OCI-LY3 (cell line): ENCODE measurements at regions not wholly inside any gene's neighbourhood (a gene's known extent, or its start where the extent isn't known, plus 50 kb on each side); places are given as distances from the start of the nearest gene placed in this dataset.

ENCODE experiments used
- H2AFZ ChIP-seq: fragments of 200-600, 300-600 bp; shearing (Covaris generic); 2 replicates; pipeline ENCODE4 v1.6.0; 2014; ENCODE audit warnings: antibody characterized with exemption, low read depth, low read length
- H3K27ac ChIP-seq: fragments of 200-600, 300-600 bp; sonication (generic); 2 replicates; pipeline ENCODE4 v1.5.1; 2014; ENCODE audit warnings: mild to moderate bottlenecking, low read length, moderate library complexity, mixed read lengths
- H3K27me3 ChIP-seq: fragments of 200-600, 300-600 bp; sonication (generic); 2 replicates; pipeline ENCODE4 v1.6.1; 2014; ENCODE audit warnings: low read depth, low read length, mixed read lengths
- H3K36me3 ChIP-seq: fragments of 200-600, 300-600 bp; sonication (generic); replicated peaks from 2 replicates; pipeline ENCODE3; 2014; ENCODE audit warnings: low read depth, low read length, mixed read lengths
- H3K4me1 ChIP-seq: fragments of 300-600, 200-600 bp; sonication (generic); 2 replicates; pipeline ENCODE4 v1.6.1; 2014; ENCODE audit warnings: low read length, mixed read lengths
- H3K4me2 ChIP-seq: fragments of 200-600, 300-600 bp; sonication (generic); 2 replicates; pipeline ENCODE4 v1.6.1; 2014; ENCODE audit warnings: low read length, mixed read lengths
- H3K4me3 ChIP-seq: fragments of 300-600, 200-600 bp; sonication (generic); 2 replicates; pipeline ENCODE4 v1.5.1; 2014; ENCODE audit warnings: antibody characterized with exemption, mild to moderate bottlenecking, low read length, moderate library complexity
- H3K79me2 ChIP-seq: fragments of 300-600, 200-600 bp; shearing (Covaris generic); 2 replicates; pipeline ENCODE4 v1.6.1; 2014; ENCODE audit warnings: mild to moderate bottlenecking, low read length, mixed read lengths
- H3K9ac ChIP-seq: fragments of 300-600, 200-600 bp; shearing (Covaris generic); 2 replicates; pipeline ENCODE4 v1.6.0; 2014; ENCODE audit warnings: mild to moderate bottlenecking, low read length, moderate library complexity
- H3K9me3 ChIP-seq: fragments of 200-600, 300-600 bp; shearing (Covaris generic); 2 replicates; pipeline ENCODE4 v1.6.1; 2014; ENCODE audit warnings: low read length, mixed read lengths; ENCODE audit not compliant: insufficient read depth
- H4K20me1 ChIP-seq: fragments of 200-600, 300-600 bp; sonication (generic); 2 replicates; pipeline ENCODE4 v1.6.1; 2016; ENCODE audit warnings: low read length, mixed read lengths; ENCODE audit not compliant: insufficient read depth
- EZH2phosphoT487 ChIP-seq: fragments of 200-600 bp; shearing (Covaris generic); IDR thresholded peaks from 2 replicates; pipeline ENCODE4 v1.6.1; 2018; ENCODE audit warnings: antibody characterized with exemption, mixed run types, low read depth
- TF ChIP-seq, protein P1 (sequence below): fragments of 200-600, 300-600 bp; sonication (generic); IDR thresholded peaks from 2 replicates; pipeline ENCODE4 v1.5.1; 2014; ENCODE audit warnings: antibody characterized with exemption, low read length, low read depth

- TF ChIP-seq EZH2phosphoT487 = no peak
- TF ChIP-seq, protein P1, sequence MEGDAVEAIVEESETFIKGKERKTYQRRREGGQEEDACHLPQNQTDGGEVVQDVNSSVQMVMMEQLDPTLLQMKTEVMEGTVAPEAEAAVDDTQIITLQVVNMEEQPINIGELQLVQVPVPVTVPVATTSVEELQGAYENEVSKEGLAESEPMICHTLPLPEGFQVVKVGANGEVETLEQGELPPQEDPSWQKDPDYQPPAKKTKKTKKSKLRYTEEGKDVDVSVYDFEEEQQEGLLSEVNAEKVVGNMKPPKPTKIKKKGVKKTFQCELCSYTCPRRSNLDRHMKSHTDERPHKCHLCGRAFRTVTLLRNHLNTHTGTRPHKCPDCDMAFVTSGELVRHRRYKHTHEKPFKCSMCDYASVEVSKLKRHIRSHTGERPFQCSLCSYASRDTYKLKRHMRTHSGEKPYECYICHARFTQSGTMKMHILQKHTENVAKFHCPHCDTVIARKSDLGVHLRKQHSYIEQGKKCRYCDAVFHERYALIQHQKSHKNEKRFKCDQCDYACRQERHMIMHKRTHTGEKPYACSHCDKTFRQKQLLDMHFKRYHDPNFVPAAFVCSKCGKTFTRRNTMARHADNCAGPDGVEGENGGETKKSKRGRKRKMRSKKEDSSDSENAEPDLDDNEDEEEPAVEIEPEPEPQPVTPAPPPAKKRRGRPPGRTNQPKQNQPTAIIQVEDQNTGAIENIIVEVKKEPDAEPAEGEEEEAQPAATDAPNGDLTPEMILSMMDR = no peak
- Histone ChIP-seq H3K27ac (no peak overlapping the region), H2AFZ (no peak overlapping the region), H3K4me1 (no peaks in the 10 kb centered on the region), H3K4me2 (no peak overlapping the region), H3K9me3 (no peaks in the 10 kb centered on the region), H3K4me3 (no peak overlapping the region), H3K36me3 (no peaks in the 10 kb centered on the region), H3K79me2 (no peaks in the 10 kb centered on the region), H3K9ac (no peak overlapping the region), H4K20me1 (no peaks in the 10 kb centered on the region), H3K27me3 (no peaks in the 10 kb centered on the region)
These were observed 209.3 kb upstream of the CTBP2 start for GRCh38 chr10:125369382-125370326.

- Histone ChIP-seq H2AFZ (no peak overlapping the region), H3K4me2 (no peak overlapping the region), H3K9me3 (no peaks in the 10 kb centered on the region), H3K4me3 (no peak overlapping the region), H3K27me3 (no peaks in the 10 kb centered on the region), H3K36me3 (no peaks in the 10 kb centered on the region), H3K79me2 (no peaks in the 10 kb centered on the region), H4K20me1 (no peaks in the 10 kb centered on the region), H3K9ac (no peak overlapping the region), H3K4me1 (no peaks in the 10 kb centered on the region), H3K27ac (no peak overlapping the region)
- TF ChIP-seq EZH2phosphoT487 = no peak
- TF ChIP-seq, protein P1 = no peak
These were observed 207.8 kb upstream of the CTBP2 start for GRCh38 chr10:125368146-125368545.

DNA sequence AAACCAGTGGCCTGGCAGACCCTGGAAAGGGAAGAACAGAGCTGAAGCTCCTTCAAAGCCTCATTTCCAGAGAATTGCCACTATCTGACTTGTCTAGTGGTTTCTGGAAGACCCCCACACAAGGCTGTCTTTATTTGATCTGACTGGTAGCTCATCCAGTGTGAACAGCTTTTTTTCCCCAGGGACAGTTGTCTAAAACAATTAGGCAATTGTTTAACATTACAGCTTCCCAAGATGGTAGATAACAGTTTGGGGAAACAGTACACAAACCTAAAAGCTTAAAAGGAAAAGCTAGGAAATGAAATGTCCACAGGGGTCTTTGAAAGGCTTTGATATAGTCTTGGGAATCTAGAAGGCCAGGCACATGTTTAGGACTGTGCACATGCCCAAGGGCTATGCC lies 203.4 kb upstream of the CTBP2 start:
- Histone ChIP-seq H3K9ac (no peak overlapping the region), H2AFZ (no peak overlapping the region), H3K9me3 (no peaks in the 10 kb centered on the region), H3K27ac (no peak overlapping the region), H3K27me3 (no peaks in the 10 kb centered on the region), H3K4me2 (no peak overlapping the region), H3K36me3 (no peaks in the 10 kb centered on the region), H3K79me2 (no peaks in the 10 kb centered on the region), H3K4me1 (no peaks in the 10 kb centered on the region), H4K20me1 (no peaks in the 10 kb centered on the region), H3K4me3 (no peak overlapping the region)
- no peak for TF ChIP-seq EZH2phosphoT487
- TF ChIP-seq, protein P1 = no peak

DNA sequence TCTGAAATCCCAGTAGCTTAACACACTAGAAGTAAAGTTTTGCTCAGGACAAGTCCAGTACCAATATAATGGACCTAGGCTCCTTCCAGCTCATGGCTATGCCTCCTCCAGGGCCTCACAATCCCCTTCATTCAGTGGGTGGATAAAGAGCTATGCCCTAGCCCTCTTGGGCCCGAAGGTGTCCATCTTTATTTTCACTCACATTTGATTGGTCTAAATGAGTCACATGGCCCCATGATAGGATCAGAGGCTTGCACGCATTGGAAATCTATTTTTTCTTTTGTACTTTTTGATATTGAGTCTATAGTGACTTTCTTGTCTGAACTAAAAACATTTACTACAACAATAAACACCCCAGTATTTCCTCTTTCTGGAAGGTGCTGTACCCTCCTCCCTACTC lies 202.6 kb upstream of the CTBP2 start:
- TF ChIP-seq EZH2phosphoT487 = no peak
- TF ChIP-seq, protein P1 = no peak
- Histone ChIP-seq H3K79me2 (no peaks in the 10 kb centered on the region), H3K4me1 (no peaks in the 10 kb centered on the region), H3K4me3 (no peak overlapping the region), H4K20me1 (no peaks in the 10 kb centered on the region), H3K27ac (no peak overlapping the region), H3K9ac (no peak overlapping the region), H3K36me3 (no peaks in the 10 kb centered on the region), H3K9me3 (no peaks in the 10 kb centered on the region), H3K27me3 (no peaks in the 10 kb centered on the region), H3K4me2 (no peak overlapping the region), H2AFZ (no peak overlapping the region)
